ENCODE measurements at regions not wholly inside any gene's neighbourhood (a gene's known extent, or its start where the extent isn't known, plus 50 kb on each side); places are given as distances from the start of the nearest gene placed in this dataset.
A peak's percentile ranks its signal among the peaks of the same experiment; 100 is the strongest.

GRCh38 chr3:83076041-83076440, 1314.6 kb upstream of the GBE1 start:
- no peak for DNase-seq

GRCh38 chr3:83074485-83074884, 1313.0 kb upstream of the GBE1 start:
- no peak for DNase-seq

- DNase-seq: no peak
Observed at GRCh38 chr3:83065851-83066460, 1304.5 kb upstream of the GBE1 start.

GRCh38 chr3:83063446-83063845, 1302.0 kb upstream of the GBE1 start:
- no peak for DNase-seq

- no peak for DNase-seq
Observed at GRCh38 chr3:83048556-83048955, 1287.1 kb upstream of the GBE1 start.

GRCh38 chr3:83039422-83039821, 1278.0 kb upstream of the GBE1 start:
- no peak for DNase-seq

GRCh38 chr3:83035704-83036010, 1274.2 kb upstream of the GBE1 start:
- no peak for DNase-seq

GRCh38 chr3:83034806-83035703, 1273.6 kb upstream of the GBE1 start:
- DNase-seq: no peak

- DNase-seq: no peak
Observed at GRCh38 chr3:83033133-83033532, 1271.7 kb upstream of the GBE1 start.

GRCh38 chr3:83023086-83023485, 1261.6 kb upstream of the GBE1 start:
- no peak for DNase-seq

- no peak for DNase-seq
Observed at GRCh38 chr3:83011481-83011880, 1250.0 kb upstream of the GBE1 start.

- no peak for DNase-seq
Observed at GRCh38 chr3:83003917-83004316, 1242.5 kb upstream of the GBE1 start.

GRCh38 chr3:83002869-83003445, 1241.5 kb upstream of the GBE1 start:
- peak; percentile 64 for DNase-seq

GRCh38 chr3:82999777-83000176, 1238.3 kb upstream of the GBE1 start:
- no peak for DNase-seq

GRCh38 chr3:82978368-82978767, 1216.9 kb upstream of the GBE1 start:
- no peak for DNase-seq

- DNase-seq: no peak
Observed at GRCh38 chr3:82977871-82978270, 1216.4 kb upstream of the GBE1 start.

GRCh38 chr3:82973791-82974190, 1212.3 kb upstream of the GBE1 start:
- DNase-seq: no peak

- no peak for DNase-seq
Observed at GRCh38 chr3:82960379-82960778, 1198.9 kb upstream of the GBE1 start.

GRCh38 chr3:82957696-82958095, 1196.3 kb upstream of the GBE1 start:
- no peak for DNase-seq

- no peak for DNase-seq
Observed at GRCh38 chr3:82957079-82957478, 1195.6 kb upstream of the GBE1 start.

GRCh38 chr3:82954486-82954885, 1193.0 kb upstream of the GBE1 start:
- no peak for DNase-seq

- no peak for DNase-seq
Observed at GRCh38 chr3:82942041-82942440, 1180.6 kb upstream of the GBE1 start.

GRCh38 chr3:82940124-82940523, 1178.7 kb upstream of the GBE1 start:
- no peak for DNase-seq

GRCh38 chr3:82939491-82940097, 1178.1 kb upstream of the GBE1 start:
- DNase-seq: no peak
